Stimulated activated CD4-positive, alpha-beta T cell treated with anti-CD3 and anti-CD28 coated beads, Interleukin-4, amount 100 ng/mL, for 48 hours (primary cell): ENCODE measurements at regions not wholly inside any gene's neighbourhood (a gene's known extent, or its start where the extent isn't known, plus 50 kb on each side); places are given as distances from the start of the nearest gene placed in this dataset.
"Not testable (repeated sequence)": the region's sequence is repeated elsewhere in the genome, so short reads cannot be mapped to it uniquely, and the experiment has no call there.

Experiments used
- DNase-seq, 2 donors: peaks; one replicate each; pipeline ENCODE4 v3.0.0-alpha.2; 2020; ENCODE audit warnings: low read depth in 2 of 2

DNA sequence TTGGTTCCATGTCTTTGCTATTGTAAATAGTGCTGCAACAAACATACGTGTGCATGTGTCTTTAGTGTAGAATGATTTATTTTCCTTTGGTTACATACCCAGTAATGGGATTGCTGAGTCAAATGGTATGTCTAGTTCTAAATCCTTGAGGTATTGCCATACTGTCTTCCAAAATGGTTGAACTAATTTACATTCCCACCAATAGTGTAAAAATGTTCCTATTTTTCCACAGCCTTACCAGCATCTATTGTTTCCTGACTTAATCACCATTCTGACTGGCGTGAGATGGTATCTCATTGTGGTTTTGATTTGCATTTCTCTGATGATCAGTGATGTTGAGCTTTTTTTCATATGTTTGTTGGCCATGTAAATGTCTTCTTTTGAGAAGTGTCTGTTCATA, 226.6 kb downstream of the ETAA1 start:
- DNase-seq = not testable (repeated sequence)

GRCh38 chr2:67625178-67625577, 228.0 kb downstream of the ETAA1 start:
- no peak for DNase-seq

- DNase-seq = no peak
Observed at GRCh38 chr2:67625690-67626475, 228.8 kb downstream of the ETAA1 start.

GRCh38 chr2:67626656-67627055, 229.5 kb downstream of the ETAA1 start:
- DNase-seq = no peak

DNA sequence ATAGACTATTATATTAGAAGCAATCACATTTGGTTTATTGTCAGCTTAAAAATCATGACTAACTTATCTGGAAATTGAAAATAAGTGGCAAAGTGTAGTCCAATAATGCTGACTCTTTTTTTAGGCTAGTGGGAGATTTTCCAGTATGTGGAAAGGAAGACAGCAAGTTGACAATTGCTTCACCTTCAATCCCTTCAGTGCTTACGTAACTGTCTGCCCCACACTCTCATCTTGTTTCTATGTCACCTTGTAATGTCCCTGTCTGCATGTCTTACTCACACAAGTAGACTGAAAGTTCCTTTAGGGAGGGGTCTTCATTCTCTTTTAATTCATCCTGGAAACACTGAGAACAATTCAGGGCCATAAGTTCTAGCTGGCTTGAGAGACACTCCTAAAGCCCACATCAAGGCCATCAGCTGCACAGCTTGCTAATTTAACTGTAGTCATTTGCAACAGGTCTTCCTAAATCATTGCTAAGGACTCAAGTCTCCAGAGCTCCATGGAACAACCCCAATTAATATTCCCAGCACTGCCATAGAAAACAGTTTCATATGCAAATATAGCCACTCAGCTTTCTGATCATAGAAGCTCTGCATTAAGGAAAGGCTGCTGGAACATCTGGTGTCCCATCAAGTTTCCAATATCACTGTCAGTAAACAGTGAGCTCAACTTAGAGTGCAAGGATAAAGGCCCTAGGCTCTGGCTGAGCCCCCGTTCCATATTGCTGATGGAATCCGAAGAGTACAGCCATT, 230.5 kb downstream of the ETAA1 start:
- DNase-seq = no peak

DNA sequence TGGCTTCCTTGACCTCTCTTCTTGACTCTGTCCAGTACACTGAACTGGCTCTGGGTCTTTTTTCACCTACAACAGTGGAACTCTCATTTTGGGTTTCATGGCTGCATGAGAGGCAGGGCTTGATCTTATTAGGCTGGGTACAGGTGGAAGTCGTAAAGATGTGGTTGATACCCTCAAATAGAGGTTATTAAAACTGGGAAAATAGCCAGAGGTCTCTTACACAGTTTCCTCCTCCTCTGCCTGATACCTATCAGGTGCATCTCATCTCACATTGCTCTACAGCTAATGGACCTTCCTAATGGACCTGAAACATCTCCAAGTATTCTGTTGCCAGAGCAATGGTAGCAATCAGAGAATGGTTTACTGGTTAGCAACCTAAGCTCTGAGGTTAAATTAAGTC, 231.8 kb downstream of the ETAA1 start:
- DNase-seq = no peak

- no peak for DNase-seq
Observed at GRCh38 chr2:67631483-67631882, 234.3 kb downstream of the ETAA1 start.

DNA sequence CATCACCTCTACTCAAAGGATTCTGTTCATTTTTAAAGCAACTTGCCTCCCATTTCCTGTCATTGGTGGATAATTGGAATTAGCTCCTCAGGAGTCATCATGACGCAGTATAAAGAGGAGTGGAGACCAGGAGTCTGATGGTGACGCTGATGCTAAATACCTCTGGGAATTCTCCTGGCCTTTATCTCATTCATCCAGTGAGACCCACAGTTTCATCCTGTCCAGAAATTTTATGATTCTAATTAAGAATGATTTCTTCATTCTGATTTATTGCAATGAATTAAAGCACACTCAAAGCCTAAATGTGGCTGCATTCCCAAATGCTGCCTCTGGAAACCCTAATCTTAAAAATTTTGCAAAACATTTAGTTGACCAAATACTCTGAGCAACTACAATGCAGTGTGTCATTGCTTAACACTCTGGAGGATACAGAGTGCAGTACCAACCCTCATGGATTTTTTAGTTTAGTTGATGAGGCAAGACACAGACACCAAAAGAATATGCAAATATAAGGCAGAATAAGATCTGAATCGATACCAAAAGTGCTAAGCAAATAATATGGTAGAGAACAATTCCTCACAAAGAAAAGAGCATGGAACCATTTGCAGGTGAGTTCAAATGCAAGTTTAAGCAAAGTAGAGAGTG, 236.2 kb downstream of the ETAA1 start:
- no peak for DNase-seq

- no peak for DNase-seq
Observed at GRCh38 chr2:67638146-67638545, 241.0 kb downstream of the ETAA1 start.

DNA sequence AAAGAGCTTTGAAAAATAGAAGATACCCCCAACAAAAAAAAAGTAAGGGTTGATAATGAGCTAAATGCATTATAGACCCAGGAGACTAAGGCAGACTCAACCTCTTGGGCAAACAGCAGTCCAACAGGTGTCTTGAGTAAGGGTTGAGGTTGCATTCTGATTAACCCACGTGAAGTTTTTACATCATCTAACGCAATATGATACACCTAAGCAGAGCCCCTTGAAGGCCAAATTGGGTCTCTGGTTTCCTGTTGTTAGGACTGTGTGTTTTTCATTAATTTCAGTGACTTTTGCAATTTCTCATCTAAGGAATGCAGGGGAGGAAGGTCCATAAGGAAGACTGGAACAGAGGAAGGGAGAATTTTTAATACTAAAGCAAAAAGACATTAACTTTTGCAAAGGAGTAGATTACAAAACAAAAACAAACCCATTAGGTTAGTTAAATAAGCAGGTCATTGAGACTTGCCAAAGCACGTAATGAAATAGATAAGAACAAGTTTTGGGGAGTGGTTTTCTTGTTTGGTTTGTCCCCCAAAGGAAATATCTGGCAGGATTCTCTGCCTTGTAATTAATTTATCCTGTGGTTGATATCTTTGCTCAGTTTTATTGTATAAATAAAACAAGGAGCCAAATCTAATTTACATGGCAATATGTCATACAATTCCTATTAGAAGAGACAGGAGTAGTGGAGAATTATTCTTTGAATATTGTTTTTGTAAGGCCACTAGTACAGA, 244.3 kb downstream of the ETAA1 start:
- DNase-seq = no peak

- DNase-seq = no peak
Observed at GRCh38 chr2:67642046-67642382, 244.9 kb downstream of the ETAA1 start.

DNA sequence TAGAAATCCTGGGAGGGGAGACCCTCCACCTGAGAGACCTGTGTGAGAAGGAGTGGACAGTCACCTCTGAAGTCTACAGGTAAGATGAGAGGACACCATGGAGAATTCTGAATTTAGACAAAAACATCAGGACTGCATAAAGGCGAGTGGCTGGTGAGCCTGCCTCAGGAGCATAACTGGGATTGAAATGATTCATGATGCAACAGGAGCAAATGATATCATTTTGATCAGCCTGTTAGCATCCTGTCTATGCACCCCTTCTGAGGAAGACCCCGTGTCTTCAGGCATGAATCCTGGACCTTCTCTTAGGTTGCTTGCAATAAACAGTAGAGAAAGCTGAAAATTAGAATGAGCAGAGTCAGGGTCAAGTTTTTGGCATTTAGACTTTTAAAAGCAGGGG, 245.8 kb downstream of the ETAA1 start:
- DNase-seq = no peak

DNA sequence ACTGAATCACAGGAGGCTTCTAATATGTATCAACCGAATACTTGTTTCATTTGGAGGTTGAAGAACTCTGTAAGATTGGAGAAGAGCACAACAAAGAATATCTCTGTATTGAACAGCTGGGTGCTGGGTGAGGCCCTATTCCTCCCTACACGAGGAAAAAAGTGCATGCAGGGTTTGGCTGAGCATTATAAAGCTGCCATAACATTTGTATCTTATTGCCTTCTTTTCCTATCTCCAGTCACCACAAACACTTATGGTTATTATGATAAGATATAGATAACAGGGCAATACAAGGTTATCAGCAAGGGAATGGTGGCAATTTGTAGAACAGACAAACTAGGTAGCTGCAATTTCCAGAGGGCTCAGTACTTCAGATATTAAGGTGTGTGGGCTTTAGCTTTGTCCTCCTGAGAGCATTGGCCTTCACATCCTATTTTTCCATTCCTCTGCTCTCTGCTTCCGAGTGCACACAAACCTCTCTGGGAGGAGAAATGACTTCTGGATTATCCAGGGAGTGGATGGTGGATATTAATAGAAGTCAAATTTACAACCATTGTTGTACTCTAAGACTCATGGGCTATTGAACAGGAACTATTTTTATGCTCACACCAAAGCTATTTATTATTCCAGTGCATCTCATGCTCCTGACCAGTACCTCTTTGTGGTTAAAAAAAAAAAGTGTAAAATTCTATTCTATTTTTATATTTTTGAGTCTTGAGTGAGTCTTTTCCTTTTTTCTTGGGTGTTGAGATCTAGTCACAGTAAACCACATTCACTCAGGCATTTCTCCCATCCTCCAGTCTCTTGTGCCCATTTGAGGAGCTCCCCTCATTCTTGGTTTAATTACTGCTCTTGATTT, 248.4 kb downstream of the ETAA1 start:
- no peak for DNase-seq

- DNase-seq = no peak
Observed at GRCh38 chr2:67646714-67647333, 249.7 kb downstream of the ETAA1 start.

DNA sequence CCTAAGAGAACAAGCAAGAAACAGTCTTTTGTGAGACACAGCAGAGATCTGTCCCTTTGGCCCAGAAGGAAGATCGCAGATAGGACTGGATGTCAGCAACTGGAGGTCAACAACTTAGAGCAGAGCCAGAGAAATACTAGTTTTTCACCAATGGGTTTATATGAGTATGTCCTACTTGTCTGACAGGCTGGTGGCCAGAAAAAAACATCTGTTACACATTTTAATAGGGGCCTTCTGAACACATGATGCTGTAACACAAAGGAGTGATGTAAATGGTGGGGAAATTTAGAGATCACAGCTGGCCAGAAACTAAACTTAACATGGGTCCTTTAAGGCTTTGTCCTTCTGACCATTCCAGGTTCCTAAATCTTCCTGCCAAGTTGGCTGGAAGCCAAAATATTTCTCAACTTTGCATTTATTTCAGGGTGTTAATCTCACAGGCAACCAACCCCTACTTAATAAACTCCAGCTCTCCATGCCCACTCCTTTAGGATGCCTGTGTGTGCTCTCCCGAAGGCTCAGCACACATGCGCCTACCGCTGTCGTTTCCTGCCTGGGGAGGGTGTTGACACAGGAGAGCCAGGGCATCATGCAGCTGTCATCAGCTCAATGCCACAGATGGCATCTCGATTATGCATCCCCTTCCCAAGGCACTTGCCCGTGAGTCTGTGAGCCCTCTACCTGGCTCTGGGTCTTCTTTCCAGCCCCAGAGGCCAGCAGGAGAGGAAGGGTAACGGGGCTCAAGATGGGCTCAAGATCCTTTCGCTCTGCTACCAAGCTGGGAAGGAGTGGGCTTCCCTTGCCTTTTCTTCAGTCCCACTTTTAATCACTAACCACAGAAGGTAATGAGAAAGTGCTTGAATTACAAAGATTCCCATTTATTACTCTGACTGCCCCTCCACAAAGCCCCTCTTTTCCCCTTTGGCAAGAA, 252.5 kb downstream of the ETAA1 start:
- no peak for DNase-seq

DNA sequence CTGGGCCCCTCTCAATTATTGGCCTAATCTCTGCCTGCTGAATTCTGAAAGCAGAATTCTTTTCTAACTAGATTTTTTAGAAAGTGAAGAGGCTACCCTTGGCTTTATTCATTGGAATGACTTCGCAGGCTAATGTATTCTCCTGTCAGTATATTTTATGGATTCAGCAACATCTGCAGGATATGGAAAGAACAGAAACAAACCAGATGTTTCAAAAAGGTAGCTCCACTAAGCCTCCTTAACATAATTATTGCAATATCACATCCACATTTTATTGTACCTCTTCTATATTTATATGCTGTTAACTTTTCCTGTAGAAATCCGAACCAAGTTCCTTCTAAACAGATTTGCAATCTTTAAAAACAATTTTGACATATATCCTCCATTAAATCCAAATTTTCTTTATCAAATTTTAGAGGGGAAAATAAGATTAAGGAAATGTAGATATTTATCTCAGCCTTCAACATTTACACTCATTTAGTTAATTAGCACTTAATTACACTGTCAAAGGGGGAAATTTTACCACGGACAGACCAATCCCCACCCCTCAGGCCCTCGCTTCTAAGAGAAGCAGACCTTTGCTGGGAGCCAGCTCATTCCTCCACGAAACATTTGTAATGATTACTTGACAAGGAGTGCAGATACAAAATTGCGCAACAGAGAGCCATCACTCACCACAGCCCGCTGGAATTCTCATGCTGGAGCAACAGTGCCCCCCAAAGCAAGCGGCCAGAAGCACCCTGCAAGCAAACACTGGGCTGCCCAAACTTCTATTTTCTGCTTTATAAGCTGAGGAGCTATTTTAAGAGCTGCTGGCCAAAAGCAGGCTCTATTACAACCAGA, 253.4 kb downstream of the ETAA1 start:
- DNase-seq = peak; percentile 0 to 3

DNA sequence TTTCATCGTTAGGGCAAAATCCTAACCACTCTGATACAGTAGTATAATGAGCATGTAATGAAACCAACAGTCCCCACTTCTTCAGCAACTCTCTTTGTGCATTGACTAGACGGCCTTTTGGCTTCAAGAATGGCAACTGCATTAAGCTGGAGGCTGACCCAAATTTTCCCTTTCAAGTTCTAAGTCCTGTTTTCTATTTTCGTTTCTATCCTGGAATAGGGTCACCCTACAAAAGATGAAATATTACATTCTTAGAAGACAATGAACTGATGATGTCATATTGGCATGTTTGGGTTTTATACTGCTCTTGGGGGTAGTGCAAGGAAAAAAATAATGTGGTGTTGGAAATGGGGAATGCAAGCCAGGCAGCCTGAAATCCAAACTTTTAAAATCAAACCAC, 254.4 kb downstream of the ETAA1 start:
- DNase-seq = no peak

DNA sequence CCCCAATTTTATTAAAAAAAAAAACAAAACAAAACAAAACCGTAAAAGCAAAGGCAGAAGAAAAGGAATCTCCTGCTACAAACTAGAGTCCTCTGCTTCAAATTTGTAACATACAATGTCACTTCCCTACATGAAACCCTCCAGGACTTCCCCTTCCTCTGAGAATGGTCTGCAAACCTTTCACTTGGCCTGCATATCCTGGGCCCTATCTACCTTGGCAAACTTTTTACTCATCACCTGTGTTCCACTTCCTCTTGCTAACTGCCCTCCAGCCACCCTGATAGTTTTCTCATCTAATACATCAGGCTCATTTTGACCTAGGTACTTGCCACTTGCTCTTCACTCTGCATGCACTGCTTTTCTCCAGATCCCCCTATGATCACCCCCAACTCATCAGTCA, 255.5 kb downstream of the ETAA1 start:
- no peak for DNase-seq

DNA sequence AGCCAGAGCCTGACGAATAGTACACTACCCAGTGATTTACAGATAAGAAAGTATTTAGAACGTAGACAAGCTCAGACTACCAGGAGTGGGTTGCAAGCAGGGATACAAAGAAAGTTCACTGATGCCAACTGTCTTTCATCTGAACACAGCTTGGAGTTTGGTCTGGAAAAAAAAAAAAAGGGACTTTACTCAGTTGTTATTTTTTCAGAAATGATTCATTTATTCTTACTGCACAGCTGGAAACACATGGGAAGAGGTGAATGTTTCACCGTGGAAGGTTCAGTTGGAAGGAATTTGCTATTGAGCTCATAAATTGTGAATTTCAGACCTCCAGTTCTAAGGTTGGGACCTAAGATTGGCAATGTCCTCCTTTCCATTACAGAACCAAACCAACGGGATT, 259.7 kb downstream of the ETAA1 start:
- no peak for DNase-seq
